ENCODE measurements at regions not wholly inside any gene's neighbourhood (a gene's known extent, or its start where the extent isn't known, plus 50 kb on each side); places are given as distances from the start of the nearest gene placed in this dataset.

DNA sequence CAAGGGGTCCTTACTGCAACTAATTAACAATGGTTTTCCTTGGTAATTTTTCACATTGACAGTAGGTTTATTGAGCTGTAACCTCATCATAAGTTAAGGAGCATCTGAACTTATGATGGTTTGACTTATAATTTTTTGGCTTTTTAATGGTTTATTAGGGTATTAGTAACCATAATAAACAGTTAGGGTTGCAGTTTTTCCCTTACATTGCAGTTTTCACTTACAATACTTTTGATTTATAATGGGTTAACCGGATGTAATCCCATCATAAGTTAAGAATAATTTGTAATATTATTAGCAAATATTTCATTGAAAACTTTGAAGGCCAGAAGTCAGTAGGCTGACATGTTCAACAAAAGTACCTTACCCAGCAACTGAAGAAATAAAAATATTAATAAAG, 811.6 kb downstream of the TRHDE start:
- TF ChIP-seq, protein P1, sequence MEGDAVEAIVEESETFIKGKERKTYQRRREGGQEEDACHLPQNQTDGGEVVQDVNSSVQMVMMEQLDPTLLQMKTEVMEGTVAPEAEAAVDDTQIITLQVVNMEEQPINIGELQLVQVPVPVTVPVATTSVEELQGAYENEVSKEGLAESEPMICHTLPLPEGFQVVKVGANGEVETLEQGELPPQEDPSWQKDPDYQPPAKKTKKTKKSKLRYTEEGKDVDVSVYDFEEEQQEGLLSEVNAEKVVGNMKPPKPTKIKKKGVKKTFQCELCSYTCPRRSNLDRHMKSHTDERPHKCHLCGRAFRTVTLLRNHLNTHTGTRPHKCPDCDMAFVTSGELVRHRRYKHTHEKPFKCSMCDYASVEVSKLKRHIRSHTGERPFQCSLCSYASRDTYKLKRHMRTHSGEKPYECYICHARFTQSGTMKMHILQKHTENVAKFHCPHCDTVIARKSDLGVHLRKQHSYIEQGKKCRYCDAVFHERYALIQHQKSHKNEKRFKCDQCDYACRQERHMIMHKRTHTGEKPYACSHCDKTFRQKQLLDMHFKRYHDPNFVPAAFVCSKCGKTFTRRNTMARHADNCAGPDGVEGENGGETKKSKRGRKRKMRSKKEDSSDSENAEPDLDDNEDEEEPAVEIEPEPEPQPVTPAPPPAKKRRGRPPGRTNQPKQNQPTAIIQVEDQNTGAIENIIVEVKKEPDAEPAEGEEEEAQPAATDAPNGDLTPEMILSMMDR (conservative IDR thresholded peaks at IDR 0.05; ENCODE audit: low read depth in 2 of 2): no peak
- no peak for TF ChIP-seq EZH2 (IDR thresholded peaks at IDR 0.05; ENCODE audit: low read depth, unreplicated experiment)
- TF ChIP-seq, protein P2, sequence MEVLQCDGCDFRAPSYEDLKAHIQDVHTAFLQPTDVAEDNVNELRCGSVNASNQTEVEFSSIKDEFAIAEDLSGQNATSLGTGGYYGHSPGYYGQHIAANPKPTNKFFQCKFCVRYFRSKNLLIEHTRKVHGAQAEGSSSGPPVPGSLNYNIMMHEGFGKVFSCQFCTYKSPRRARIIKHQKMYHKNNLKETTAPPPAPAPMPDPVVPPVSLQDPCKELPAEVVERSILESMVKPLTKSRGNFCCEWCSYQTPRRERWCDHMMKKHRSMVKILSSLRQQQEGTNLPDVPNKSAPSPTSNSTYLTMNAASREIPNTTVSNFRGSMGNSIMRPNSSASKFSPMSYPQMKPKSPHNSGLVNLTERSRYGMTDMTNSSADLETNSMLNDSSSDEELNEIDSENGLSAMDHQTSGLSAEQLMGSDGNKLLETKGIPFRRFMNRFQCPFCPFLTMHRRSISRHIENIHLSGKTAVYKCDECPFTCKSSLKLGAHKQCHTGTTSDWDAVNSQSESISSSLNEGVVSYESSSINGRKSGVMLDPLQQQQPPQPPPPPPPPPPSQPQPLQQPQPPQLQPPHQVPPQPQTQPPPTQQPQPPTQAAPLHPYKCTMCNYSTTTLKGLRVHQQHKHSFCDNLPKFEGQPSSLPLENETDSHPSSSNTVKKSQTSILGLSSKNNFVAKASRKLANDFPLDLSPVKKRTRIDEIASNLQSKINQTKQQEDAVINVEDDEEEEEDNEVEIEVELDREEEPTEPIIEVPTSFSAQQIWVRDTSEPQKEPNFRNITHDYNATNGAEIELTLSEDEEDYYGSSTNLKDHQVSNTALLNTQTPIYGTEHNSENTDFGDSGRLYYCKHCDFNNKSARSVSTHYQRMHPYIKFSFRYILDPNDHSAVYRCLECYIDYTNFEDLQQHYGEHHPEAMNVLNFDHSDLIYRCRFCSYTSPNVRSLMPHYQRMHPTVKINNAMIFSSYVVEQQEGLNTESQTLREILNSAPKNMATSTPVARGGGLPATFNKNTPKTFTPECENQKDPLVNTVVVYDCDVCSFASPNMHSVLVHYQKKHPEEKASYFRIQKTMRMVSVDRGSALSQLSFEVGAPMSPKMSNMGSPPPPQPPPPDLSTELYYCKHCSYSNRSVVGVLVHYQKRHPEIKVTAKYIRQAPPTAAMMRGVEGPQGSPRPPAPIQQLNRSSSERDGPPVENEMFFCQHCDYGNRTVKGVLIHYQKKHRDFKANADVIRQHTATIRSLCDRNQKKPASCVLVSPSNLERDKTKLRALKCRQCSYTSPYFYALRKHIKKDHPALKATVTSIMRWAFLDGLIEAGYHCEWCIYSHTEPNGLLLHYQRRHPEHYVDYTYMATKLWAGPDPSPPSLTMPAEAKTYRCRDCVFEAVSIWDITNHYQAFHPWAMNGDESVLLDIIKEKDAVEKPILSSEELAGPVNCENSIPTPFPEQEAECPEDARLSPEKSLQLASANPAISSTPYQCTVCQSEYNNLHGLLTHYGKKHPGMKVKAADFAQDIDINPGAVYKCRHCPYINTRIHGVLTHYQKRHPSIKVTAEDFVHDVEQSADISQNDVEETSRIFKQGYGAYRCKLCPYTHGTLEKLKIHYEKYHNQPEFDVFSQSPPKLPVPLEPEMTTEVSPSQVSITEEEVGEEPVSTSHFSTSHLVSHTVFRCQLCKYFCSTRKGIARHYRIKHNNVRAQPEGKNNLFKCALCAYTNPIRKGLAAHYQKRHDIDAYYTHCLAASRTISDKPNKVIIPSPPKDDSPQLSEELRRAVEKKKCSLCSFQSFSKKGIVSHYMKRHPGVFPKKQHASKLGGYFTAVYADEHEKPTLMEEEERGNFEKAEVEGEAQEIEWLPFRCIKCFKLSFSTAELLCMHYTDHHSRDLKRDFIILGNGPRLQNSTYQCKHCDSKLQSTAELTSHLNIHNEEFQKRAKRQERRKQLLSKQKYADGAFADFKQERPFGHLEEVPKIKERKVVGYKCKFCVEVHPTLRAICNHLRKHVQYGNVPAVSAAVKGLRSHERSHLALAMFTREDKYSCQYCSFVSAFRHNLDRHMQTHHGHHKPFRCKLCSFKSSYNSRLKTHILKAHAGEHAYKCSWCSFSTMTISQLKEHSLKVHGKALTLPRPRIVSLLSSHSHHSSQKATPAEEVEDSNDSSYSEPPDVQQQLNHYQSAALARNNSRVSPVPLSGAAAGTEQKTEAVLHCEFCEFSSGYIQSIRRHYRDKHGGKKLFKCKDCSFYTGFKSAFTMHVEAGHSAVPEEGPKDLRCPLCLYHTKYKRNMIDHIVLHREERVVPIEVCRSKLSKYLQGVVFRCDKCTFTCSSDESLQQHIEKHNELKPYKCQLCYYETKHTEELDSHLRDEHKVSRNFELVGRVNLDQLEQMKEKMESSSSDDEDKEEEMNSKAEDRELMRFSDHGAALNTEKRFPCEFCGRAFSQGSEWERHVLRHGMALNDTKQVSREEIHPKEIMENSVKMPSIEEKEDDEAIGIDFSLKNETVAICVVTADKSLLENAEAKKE (CRISPR knock-in tag; IDR thresholded peaks at IDR 0.05): no peak
- TF ChIP-seq, protein P3, sequence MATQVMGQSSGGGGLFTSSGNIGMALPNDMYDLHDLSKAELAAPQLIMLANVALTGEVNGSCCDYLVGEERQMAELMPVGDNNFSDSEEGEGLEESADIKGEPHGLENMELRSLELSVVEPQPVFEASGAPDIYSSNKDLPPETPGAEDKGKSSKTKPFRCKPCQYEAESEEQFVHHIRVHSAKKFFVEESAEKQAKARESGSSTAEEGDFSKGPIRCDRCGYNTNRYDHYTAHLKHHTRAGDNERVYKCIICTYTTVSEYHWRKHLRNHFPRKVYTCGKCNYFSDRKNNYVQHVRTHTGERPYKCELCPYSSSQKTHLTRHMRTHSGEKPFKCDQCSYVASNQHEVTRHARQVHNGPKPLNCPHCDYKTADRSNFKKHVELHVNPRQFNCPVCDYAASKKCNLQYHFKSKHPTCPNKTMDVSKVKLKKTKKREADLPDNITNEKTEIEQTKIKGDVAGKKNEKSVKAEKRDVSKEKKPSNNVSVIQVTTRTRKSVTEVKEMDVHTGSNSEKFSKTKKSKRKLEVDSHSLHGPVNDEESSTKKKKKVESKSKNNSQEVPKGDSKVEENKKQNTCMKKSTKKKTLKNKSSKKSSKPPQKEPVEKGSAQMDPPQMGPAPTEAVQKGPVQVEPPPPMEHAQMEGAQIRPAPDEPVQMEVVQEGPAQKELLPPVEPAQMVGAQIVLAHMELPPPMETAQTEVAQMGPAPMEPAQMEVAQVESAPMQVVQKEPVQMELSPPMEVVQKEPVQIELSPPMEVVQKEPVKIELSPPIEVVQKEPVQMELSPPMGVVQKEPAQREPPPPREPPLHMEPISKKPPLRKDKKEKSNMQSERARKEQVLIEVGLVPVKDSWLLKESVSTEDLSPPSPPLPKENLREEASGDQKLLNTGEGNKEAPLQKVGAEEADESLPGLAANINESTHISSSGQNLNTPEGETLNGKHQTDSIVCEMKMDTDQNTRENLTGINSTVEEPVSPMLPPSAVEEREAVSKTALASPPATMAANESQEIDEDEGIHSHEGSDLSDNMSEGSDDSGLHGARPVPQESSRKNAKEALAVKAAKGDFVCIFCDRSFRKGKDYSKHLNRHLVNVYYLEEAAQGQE (IDR thresholded peaks at IDR 0.05; ENCODE audit: unreplicated experiment): no peak
- TF ChIP-seq NANOG (IDR thresholded peaks at IDR 0.05; ENCODE audit: borderline replicate concordance): no peak
- TF ChIP-seq POLR2AphosphoS5 (IDR thresholded peaks at IDR 0.05; ENCODE audit: low read depth): no peak
- TF ChIP-seq JUNB (IDR thresholded peaks at IDR 0.05; ENCODE audit: unreplicated experiment): no peak
- no peak for TF ChIP-seq EZH2phosphoT487 (IDR thresholded peaks at IDR 0.05; ENCODE audit: unreplicated experiment)
- TF ChIP-seq, protein P4, sequence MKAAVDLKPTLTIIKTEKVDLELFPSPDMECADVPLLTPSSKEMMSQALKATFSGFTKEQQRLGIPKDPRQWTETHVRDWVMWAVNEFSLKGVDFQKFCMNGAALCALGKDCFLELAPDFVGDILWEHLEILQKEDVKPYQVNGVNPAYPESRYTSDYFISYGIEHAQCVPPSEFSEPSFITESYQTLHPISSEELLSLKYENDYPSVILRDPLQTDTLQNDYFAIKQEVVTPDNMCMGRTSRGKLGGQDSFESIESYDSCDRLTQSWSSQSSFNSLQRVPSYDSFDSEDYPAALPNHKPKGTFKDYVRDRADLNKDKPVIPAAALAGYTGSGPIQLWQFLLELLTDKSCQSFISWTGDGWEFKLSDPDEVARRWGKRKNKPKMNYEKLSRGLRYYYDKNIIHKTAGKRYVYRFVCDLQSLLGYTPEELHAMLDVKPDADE (IDR thresholded peaks at IDR 0.05): no peak
- no peak for TF ChIP-seq ZNF331 (CRISPR knock-in tag; IDR thresholded peaks at IDR 0.05; ENCODE audit: low read depth)

All from GM23338 (cell line).